Tongue (tissue), 1 donor: ENCODE measurements at regions not wholly inside any gene's neighbourhood (a gene's known extent, or its start where the extent isn't known, plus 50 kb on each side); places are given as distances from the start of the nearest gene placed in this dataset.
"Not testable (repeated sequence)": the region's sequence is repeated elsewhere in the genome, so short reads cannot be mapped to it uniquely, and the experiment has no call there.

Experiments
- DNase-seq: peaks from one replicate; pipeline ENCODE4 v3.0.0-alpha.2; 2015

DNA sequence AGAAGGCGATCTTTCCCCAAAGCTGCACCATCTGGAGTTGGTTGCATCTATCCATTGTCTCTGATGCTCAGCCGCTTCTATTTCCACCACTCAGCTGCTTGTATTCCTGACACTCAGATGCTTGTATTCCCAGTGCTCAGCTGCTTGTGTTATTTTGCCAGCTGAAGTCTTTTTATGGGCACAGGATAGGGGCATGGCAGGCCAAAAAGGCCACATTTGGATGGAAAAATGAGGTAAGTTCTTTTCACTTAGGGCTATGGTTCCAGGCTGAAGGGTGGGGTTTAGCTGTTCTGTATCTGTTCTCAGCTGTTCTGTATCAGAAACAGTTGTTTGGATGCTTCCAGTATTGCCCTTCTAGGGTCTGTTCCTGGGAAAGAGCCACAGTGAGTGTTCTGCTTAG lies 944.9 kb downstream of the QKI start:
- peak; percentile 5 for DNase-seq

DNA sequence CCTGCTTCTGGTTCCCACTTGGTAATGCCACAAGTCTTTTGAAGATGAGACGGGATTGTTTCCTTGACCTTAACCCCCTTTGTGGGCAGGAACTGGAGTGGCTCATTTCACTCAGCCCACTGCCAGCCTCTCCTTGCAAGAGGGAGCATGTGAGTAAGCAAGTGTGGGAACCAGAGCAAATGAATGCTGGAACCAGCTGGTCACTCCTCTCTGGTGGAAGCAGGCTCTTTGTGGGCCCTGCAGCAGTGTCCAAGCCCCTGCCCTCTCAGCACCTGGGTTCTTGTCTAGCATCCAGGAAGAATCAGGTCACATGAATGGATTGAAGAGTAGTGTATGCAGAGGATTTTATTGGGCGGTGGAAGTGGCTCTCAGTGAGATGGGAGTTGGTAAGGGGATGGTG lies 944.5 kb downstream of the QKI start:
- DNase-seq = no peak

DNA sequence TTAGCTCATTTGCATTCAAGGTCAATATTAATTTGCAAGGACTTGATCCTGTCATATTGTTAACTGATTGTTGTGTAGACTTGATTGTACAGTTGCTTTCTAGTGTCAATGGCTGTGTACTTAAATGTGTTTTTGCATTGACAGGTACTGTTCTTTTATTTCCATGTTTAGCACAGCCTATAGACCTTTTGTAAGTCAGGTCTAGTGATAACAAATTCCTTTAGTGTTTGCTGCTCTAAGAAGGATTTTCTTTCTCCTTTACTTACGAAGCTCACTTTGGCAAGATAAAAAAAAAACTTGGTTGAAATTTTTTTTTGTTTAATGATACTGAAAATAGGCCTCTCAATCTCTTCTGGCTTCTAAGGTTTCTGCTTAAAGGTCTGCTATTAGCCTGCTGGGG lies 942.3 kb downstream of the QKI start:
- DNase-seq = no peak

DNA sequence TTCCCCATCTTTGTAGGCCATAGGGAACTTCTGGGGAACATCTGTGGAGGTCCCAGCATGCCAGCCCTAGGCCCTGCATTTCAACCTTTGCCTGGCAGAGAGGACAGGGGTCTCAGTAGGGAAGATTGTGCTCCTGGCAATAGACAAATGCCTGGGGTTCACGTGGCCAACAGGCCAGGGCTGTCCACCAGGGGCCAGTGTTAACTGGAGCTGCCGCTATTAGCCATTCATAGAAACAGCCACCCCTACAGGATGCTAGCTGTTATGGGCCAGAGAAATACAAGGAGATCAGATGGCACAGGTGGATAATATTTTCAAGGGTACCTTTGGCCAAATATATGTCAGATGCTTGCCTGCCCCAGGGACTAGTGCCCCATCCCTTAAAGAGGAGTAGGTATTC lies 932.9 kb downstream of the QKI start:
- no peak for DNase-seq

DNA sequence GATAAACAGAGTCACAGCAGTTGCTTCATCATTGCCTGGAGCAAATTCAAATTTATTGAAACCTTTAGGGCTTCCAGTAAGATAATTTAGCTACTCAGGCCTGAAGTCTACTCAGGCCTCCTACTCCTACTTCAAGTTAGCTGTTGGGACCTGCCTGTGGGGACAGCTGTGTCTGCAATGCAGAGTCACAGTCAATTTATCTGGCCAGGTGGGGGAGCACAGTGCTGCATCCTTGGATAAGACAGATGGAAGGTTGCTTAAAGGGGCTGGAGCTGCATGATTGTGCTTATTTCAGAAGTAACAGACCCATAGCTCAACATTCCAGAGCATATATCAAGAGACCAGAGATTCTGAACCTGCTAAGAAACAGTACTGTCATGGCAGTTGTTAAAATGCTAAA lies 932.1 kb downstream of the QKI start:
- no peak for DNase-seq

DNA sequence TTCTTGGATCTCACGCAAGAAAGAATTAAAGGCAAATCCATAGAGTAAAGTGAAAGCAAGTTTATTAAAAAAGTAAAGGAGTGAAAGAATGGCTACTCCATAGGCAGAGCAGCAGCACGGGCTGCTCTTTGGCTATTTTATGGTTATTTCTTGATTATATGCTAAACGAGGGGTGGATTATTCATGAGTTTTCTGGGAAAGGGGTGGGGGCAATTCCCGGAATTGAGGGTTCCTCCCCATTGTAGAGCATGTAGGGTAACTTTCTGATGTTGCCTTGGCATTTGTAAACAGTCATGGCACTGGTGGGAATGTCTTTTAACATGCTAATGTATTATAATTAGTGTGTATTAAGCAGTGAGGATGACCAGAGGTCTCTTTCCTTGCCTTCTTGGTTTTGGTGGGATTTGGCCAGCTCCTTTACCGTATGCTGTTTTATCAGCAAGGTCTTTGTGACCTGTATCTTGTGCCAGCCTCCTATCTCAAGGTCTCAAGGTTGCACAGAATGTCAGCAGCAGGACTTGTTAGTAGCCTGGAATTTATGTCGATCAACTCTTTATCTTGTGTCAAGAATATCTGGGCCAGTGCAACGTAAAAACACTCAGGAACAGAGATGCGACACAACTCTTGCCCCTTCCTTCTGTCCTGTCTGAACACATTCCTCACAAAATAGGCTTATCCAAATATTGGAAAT lies 931.4 kb downstream of the QKI start:
- no peak for DNase-seq

DNA sequence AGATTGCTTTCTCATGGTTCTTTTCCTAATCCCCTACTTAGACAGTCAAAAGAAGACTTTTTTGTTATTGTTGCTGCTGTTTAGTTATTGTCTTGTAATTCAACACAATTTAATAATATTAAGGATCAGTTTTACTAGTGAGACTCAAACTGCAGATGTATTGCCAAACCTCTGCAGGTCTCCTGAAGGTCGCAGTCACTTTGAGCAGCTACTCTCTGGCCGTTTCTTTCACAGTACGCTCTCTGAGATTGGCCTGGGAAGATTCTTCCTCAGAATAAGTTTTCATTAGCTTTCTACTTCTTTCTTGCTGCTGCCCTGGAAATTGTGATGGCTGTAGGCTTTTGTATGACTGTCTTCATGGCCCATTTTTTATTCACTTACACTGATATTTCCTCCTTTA lies 930.8 kb downstream of the QKI start:
- DNase-seq = no peak

DNA sequence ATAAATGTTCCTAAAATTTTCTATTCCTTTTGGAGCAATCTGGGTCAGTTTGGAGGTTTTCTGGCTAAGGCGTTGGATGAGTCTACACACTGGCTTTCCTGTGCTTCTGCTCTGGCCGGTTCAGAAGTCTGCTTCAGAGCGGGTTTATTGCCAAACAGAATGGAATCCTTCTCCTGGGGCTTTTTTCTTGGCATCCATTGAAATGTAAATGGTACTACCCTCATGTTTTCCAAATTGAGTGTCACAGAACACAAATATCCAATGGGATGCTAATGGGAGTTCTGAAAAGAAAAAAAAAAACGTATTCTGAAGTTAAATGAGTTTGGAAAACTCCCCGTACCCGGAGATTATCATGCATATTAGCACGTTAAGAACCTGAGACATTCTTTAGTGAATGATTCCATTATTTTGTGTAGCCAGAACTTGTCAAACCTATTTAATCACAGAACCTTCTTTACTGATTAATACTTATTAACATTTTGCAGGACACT lies 930.3 kb downstream of the QKI start:
- peak; percentile 11 for DNase-seq

DNA sequence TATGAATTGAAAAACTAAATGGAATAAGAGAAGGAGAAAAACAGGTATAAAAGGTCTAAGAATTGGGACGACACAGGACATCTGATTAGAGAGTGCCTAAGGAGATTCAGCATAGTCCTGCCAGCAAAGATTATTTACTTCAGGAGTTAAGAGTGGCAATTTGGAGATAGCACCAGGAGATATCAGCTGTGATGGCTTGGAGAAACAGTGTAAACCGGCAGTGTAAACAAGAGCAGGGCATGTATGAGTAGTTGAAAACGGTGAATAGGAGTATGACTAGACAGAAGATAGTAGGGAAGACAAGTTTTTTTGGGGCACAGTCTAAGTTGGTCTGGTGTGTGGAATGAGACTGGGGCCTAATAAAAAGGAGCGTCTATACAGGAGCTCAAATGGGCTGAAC lies 924.9 kb downstream of the QKI start:
- DNase-seq = not testable (repeated sequence)

DNA sequence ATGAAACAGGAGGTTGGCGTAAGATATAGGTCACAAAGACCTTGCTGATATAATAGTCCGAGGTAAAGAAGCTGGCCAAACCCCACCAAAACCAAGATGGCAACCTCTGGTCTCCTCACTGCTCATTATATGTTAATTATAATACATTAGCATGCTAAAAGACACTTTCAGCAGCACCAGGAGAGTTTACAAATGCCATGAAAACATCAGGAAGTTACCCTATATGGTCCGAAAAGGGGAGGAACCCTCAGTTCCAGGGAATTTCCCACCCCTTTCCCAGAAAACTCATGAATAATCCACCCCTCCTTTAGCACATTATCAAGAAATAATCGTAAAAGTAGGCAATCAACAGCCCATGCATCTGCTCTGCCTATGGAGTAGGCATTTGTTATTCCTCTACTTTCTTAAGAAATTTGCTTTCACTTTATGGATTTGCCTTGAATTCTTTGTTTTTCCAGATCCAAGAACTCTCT lies 923.4 kb downstream of the QKI start:
- no peak for DNase-seq

DNA sequence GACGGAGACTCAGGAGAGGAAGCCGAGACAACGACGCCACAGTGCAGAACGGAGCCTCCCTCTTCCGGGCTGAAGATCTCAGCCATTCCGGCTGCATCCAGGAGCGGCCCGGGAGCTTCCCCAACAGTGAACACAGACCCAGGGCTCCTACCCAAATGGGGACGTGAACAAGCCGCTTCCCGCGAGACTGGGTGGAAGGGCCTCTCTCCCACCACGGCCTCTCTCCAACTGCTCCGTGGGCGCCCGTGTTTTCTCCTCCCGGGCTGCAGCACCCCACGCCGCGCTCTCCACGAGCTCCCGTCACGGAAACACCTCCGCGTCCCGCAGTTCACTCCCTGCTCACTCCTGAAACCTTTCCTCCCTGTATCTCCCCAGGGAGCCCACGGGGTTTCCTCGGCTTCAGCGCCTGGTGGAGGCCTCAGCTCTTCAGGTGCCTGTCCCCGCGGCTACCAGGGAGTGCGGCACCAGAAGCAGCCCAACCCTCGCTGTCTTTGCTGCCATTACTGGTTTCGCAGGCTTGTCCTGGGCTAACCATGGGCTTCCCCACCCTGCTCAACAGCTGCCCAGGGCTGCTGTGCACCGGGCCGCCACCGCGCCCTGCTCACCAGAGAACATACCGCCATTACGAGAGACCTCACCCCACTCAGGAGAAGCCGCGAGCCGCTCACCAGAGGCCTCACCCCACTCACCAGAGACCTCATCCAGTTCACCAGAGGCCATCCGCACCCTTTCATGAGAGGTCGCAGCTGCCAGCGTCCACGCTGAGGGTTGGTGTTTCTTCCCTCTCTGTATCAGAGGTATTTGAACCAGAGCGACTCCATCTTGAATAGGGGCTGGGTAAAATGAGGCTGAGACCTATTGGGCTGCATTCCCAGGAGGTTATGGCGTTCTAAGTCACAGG lies 922.8 kb downstream of the QKI start:
- no peak for DNase-seq

DNA sequence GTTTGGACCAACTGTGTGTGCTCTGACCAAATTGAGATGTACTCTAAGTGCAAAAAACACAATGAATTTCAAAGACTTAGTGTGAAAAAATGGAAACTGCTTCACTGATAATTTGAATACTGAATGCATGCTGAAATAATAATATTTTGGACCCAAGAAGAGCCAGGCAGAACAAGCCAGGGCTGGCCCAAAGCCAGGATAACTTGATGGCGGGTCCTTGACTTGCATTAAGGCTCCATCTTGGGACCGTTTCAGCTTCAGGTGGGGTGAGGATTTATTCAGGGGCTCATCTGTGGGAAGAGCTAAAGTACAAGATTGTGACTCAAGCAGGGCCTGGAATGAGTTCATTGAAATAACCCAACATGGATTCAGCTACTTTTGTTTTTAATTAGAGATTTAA lies 921.9 kb downstream of the QKI start:
- no peak for DNase-seq

DNA sequence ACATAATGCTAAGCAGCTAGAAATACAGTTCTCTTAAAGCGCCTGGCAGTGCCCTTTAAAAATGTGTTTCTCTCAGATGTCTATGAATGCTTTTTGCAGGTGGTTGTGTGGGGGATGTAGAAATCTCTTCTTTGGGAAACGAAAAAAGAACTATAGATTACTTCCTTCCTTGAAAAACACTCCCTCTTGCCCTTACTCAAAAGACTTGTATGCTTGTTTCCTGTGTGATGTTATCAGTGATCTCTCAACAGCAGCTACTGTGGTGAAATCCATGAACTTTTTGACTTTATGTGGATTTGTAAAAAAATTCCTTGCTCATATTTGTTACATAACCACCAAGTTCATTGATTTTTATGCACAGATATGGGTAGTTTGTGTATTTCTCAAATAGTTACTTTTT lies 916.5 kb downstream of the QKI start:
- DNase-seq = no peak

DNA sequence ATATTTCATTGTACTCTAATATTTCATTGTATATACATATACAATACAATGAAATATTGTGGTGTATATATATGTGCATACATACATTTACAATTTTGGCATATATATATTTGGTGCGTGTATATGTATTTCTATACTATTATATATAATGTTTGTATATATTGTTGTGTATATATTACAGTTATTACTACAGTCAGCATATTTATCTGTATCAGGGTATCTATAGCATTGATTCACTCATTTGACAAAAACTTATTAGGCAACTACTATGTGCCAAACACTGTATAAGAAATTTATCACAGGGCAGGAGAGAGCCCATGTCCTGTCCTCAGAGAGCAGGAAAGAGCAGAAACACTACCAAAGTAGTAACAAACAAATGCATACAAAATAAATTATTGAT lies 910.6 kb downstream of the QKI start:
- no peak for DNase-seq

DNA sequence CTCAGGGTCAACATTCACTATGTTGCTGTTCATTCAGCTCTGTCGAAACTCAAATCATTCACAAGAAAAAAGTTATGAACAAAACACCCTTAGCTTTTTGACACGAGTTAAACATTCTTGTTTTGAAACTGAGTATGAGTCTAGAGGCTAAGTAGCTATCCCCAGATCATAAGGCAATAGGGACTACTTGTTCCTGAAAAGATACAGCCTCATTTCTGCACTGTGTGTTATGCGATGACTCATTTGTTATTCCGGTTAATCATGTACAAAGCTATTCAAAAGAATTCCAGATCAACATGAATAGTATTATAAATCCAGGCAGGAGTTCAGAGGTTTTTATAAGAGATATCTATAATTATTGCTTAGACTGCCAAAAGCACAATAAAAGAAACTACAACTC lies 908.0 kb downstream of the QKI start:
- DNase-seq = no peak

DNA sequence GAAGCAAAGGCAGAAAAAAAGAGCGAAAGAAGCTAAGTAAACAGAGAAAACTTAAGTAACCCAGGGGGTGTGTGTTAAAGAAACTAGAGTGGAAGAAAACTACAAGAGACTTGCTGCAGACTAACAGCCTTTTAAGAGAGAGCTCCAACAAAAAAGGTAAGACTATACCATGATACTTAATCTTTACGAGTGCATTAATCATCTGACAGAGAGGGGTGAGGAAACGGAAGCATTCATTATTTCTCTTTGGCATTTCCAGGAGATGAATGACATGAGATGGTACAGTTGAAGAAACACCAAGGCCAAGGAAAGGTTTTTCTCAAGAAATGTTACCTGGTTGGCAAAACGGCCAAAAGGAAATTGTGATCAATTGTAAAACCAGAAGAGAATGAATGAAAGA lies 906.8 kb downstream of the QKI start:
- DNase-seq = no peak

DNA sequence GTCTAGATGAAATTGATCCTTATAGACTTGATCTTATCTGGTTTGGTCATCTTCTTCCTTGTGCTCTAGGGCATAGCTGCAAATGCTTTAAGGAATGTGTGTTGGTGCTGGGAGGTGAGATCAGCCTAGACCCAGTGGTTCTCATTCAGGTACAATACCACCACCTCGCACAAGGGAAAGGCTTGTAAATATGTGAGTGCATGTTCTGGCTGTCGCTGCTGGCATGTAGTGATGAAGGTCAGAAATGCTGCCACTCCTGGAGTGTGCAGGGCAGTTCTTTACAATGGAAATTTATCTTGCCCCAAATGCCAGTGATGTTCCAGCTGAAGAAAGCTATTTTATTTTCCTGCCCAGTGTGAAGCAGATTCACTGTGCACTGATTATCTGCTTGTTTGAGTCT lies 900.9 kb downstream of the QKI start:
- no peak for DNase-seq

DNA sequence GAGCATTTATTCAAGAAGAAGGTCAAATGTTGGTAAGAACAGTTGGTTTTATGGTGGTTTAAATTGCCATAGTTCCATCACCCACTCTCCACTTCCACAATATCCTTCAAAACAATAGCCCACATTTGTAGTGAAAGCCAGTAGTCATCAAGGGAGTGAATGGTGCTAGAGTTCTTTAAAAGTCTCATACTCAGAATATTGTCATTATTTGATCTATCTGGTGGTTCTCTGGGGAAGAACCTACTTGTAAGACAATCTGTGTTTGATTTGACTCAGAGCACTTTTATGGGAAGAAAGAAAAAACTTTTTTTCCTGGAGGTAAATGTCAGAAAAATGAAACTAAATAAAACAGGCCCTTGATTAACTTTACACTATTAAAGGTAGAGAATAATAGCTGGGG lies 893.8 kb downstream of the QKI start:
- DNase-seq = no peak

DNA sequence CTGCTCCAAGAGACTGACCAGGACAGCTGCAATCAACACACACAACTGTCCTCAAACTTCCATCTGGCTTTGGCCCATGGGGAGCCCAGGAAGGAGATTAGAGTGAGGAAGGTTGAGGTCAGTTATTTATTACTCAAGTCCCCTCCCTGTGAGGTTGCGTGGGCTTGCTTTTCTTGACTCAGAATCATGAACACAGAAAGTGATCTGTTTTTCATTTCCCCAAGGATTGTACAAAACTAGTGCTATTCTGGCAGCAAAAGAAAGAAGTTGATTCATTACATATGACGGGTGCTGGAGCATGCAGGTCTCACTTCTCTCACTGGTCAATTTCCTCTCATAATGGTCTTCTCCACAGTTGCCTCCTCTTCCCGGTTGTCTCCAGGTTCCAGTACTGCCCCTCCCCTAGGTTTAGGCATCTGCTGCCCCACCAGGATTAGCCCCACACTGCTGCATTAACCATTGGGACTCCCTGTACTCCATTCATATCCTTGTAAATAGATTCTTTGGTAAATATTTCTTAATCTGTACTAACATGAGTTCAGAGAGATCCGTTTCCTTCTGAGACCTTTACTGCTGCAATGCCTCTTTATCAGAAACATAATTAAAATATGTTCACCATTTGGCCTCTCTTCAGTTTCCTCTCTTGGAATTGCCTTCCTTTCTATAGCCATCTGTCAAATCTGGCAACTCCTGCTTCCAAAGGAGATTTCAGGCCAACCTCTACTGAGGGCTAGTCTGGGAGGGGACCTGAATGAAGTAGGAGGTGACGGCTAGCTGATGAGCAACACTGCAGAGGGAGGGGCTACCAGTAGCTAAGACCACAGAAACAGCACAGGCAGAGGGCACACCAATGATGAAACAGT lies 888.8 kb downstream of the QKI start:
- DNase-seq = peak; percentile 46

DNA sequence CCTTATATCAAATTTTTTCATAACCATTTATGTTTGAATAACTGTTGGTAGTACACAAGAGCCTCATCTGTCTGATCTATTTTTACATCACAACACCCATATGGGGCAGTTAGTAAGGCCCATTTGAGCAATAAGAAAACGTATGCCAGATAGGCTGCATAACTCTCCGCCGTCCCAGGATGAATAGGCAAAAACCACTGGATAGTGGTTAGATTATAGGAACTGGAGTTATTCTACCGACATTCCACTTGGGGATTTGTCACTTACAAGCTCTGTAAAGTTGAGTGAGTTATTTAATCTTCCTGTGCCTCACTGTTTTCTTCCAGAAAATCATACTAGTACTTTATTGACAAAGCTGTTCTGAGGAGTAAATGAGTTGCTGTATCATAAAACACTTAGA lies 881.9 kb downstream of the QKI start:
- no peak for DNase-seq

DNA sequence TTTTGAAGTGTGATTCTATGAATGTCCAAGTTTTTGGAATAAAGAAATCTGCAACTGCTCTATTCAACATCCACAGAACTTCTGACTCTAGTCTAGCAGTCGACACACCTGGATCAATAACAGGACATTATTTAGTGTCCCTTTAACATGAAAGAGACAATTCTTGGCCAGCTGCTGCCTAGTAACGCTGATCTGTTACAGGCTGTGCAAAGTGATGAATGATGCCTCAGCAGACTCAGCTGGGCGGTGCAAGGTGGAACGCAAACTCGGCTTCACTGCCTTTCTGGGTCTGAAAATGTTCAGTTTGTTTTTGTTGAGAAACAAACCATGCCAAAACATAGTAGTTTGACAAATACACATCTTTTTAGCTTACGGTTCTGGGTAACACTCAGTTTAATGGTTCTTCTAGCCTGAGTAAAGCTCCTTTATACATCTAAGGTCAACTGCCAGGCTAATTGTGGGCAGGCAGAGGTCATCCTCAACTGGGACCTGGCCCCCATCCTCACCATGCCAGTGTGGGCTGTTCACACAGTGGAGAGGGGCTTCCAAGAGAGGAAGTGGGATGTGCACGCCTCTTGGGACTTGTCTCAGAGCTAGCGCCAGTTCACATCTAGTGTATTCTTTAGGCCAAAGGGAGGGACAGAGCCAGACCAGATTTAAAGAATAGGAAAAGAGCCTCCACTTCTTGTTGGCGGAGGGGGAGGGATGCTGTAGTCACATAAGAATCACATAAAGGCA lies 879.7 kb downstream of the QKI start:
- peak; percentile 10 for DNase-seq

DNA sequence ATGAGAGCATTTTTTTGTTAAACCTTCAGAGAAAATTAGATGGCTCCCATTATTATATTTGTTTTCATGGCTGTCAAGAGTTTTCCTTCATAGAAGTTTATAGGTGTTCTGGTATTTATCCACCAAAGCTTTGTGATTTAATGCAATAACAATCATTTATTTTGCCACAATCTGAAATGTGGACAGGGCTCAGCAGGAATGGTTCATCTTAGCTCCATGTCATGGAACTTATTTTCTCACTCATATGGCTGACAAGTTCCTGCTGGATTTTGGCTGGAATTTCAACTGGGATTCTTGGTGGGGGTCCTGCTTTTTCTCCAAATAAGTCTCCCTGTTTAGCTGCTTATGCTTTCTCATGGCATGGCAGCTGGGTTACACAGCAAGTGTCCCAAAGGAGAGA lies 876.7 kb downstream of the QKI start:
- no peak for DNase-seq
